ENCODE measurements at regions not wholly inside any gene's neighbourhood (a gene's known extent, or its start where the extent isn't known, plus 50 kb on each side); places are given as distances from the start of the nearest gene placed in this dataset.

DNA sequence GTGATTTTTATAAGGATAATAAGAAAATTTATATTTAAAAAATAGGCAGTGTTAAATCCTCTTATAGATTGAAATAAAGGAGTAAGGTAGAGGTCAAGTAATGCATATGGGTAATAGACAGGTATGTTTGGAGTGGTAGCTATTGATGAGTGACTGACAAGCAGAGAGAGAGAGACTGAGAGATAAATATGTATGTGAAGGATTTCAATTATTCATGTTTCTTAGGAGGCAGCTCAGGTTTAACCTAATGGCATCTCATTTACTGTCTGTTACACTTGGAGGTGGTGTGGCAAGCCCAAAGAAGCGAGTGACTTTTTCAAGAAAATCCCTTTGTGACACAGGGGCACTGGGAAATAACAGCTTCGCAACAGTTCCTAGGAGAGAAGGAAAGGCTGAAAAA lies 120.2 kb downstream of the KIF2B start:
- Mint-ChIP-seq H3K27ac (no peak overlapping the region), H3K9me3 (peaks cover 6% of the 10 kb centered on the region), H3K4me1 (no peaks in the 10 kb centered on the region), H3K36me3 (ENCODE audit: low read depth) (no peaks in the 10 kb centered on the region), H3K27me3 (no peaks in the 10 kb centered on the region), H3K4me3 (no peak overlapping the region)
- no peak for DNase-seq
- ChIA-PET POLR2A (no interaction called here), CTCF (no interaction called here)

DNA sequence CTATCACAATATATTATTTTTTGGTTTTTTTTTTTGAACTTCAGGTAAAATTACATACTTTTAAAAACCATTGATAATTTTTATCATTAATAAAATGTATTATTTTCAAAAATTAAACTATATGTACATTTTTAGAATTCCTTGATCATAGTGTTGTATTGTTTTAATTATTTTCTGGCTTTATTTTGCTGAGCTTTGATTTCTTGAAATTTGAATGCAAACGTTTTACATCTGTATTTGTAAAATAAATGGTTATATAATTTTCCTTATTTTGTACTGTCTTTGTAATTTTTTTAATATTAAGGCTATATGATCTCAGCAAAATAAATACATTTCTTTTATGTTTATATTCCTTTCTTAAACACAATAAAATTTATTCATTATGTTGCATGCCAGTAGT lies 125.6 kb downstream of the KIF2B start:
- no peak overlapping the region for H3K4me3 Mint-ChIP-seq
- ChIA-PET CTCF (no interaction called here), POLR2A (no interaction called here)
- no peak overlapping the region for H3K27ac Mint-ChIP-seq
- H3K36me3 Mint-ChIP-seq (ENCODE audit: low read depth): no peaks in the 10 kb centered on the region
- peaks cover 22% of the 10 kb centered on the region for H3K9me3 Mint-ChIP-seq
- H3K27me3 Mint-ChIP-seq: no peaks in the 10 kb centered on the region
- no peak for DNase-seq
- no peaks in the 10 kb centered on the region for H3K4me1 Mint-ChIP-seq

DNA sequence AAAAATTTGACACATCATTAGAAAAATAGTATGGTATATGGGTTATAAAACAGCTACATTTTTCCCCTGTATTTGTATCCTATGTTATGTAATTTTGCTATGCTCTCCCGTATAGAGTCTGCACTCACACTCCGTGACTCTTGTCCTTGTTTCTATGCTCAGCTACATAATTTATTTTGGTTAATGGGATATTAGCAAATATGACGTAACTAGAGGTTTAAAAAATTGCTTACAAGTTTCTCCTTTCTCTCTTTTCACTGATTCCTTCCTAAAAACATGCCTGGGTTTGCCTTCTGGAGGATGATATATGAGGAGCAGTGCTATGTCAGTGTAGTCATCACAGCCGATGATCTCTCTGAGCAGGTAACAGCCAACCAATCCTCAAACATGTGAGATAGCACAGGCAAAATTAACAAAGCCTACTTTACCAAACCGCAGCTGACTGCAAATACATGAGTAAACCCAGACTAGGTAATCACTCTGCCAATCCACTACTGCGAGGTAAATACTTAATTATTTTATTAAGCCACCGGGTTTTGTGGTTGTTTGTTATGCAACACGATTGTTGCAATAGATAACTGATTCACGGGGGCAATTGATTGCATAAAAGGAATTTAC lies 126.9 kb downstream of the KIF2B start:
- Mint-ChIP-seq H3K9me3 (peaks cover 29% of the 10 kb centered on the region), H3K36me3 (ENCODE audit: low read depth) (no peaks in the 10 kb centered on the region), H3K4me1 (no peaks in the 10 kb centered on the region), H3K27ac (no peak overlapping the region), H3K4me3 (no peak overlapping the region), H3K27me3 (no peaks in the 10 kb centered on the region)
- DNase-seq: no peak
- CTCF ChIA-PET: no interaction called here
- POLR2A ChIA-PET: no interaction called here

DNA sequence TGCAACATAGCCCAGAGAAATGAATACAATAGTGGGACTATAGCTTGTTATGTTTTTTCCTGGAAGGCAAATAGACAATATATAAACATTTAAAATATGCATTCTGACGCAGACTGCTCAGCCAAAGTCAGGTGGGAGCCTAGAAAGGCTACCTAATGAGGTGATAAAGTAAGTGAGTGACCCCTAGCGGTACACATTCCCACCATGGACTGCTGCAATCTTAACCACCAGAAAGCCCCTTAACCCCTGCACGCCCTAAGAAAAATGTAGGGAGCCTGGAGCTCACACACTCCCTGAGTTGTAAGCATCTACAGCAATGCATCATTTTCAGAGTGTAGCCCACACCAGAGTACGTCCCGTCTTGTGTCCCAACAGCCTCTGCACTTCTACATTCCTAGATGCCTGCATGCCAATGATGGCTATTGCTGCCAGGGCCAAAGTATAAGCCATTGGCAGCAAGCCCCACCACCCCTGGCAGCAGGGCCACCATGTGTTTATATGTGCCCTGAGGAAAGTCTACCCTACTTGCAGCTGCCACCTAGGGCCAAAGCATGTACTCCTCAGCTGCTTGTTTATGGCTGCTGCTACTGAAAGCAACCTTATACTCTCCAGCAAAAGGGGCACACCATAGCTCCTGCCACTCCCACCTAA lies 127.6 kb downstream of the KIF2B start:
- CTCF ChIA-PET: no interaction called here
- H3K9me3 Mint-ChIP-seq: peaks cover 29% of the 10 kb centered on the region
- H3K27ac Mint-ChIP-seq: no peak overlapping the region
- POLR2A ChIA-PET: no interaction called here
- H3K4me1 Mint-ChIP-seq: no peaks in the 10 kb centered on the region
- H3K27me3 Mint-ChIP-seq: no peaks in the 10 kb centered on the region
- DNase-seq: no peak
- no peaks in the 10 kb centered on the region for H3K36me3 Mint-ChIP-seq (ENCODE audit: low read depth)
- H3K4me3 Mint-ChIP-seq: no peak overlapping the region

DNA sequence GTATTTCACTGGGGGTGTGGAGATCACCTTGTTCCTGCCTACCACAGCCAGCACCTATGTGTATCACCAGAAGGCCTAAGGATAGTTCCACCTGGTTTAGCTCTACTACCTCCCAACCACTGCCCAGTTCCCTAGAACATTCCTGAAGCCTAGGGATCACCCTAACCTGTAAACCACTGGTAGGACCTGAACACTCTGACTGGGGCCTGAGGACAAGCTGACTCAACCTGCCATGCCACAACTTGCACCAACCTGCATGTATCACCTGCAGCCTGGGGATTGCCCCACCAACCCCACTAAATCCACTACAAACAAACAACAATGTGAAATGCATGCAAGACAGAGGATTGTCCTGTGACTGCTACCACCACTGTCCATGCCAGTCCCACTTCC lies 128.1 kb downstream of the KIF2B start:
- no peak for DNase-seq
- H3K36me3 Mint-ChIP-seq (ENCODE audit: low read depth): no peaks in the 10 kb centered on the region
- ChIA-PET POLR2A (no interaction called here), CTCF (no interaction called here)
- H3K9me3 Mint-ChIP-seq: peaks cover 33% of the 10 kb centered on the region
- H3K4me3 Mint-ChIP-seq: no peak overlapping the region
- no peaks in the 10 kb centered on the region for H3K4me1 Mint-ChIP-seq
- H3K27me3 Mint-ChIP-seq: no peaks in the 10 kb centered on the region
- no peak overlapping the region for H3K27ac Mint-ChIP-seq

DNA sequence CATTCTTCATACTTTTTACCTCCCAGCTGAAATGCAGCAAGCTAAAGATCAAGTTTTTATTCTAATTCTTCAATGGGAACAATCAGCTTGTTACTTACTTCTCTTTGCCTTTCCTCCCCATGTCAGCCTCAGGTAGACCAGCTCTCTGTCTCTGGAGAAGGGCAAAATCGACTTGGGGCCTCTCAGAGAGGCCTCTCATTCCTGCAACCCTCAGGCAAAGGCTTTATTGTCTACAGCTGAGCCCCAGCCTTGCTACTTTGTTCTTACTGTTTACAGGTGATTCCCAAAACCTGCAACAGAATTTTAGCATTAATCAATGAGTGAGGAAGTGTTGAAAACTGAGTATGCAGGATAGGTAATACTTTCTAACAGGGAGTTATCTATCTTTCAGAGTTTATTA lies 148.6 kb downstream of the KIF2B start:
- no peak overlapping the region for H3K4me3 Mint-ChIP-seq
- H3K27me3 Mint-ChIP-seq: no peaks in the 10 kb centered on the region
- CTCF ChIA-PET: no interaction called here
- POLR2A ChIA-PET: no interaction called here
- H3K36me3 Mint-ChIP-seq (ENCODE audit: low read depth): no peaks in the 10 kb centered on the region
- no peak for DNase-seq
- no peaks in the 10 kb centered on the region for H3K4me1 Mint-ChIP-seq
- peaks cover 15% of the 10 kb centered on the region for H3K9me3 Mint-ChIP-seq
- no peak overlapping the region for H3K27ac Mint-ChIP-seq

DNA sequence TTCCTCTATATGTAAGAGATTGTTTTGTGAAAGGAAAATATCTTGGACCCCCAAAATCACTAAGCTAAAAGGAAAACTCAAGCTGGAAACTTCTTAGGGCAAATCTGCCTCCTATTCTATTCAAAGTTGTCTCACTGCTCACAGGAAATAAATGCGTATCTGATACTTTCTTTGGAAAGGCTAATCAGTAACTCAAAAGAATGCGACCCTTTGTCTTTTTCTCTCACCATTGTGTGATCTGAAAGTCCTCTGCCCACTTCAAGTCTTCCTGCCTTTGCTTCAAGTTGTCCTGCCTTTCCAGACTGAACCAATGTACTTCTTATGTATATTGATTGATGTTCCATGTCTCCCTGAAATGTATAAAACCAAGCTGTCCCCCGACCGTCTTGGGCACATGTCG lies 157.3 kb downstream of the KIF2B start:
- peaks cover 11% of the 10 kb centered on the region for H3K9me3 Mint-ChIP-seq
- no peaks in the 10 kb centered on the region for H3K4me1 Mint-ChIP-seq
- no peaks in the 10 kb centered on the region for H3K36me3 Mint-ChIP-seq (ENCODE audit: low read depth)
- no peaks in the 10 kb centered on the region for H3K27me3 Mint-ChIP-seq
- POLR2A ChIA-PET: no interaction called here
- H3K4me3 Mint-ChIP-seq: no peak overlapping the region
- CTCF ChIA-PET: no interaction called here
- no peak overlapping the region for H3K27ac Mint-ChIP-seq
- DNase-seq: no peak

DNA sequence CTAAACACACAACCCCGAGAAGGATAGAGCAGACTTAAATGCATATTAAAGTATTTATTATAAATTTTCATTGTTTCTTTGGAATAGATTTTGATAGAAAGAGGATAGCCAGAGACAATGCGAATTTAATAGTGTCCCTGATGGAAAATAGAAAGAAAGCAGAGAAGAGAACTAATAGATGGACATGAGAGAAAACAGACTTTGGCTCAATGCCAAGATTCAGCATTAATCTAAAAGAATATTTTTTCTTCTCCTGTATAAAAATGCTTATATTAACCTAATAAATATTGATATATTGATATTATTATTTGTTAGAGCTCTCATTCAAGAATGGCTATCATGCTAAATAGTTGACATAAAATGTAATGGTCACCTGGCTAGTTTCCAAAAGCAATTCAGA lies 173.4 kb downstream of the KIF2B start:
- ChIA-PET CTCF (no interaction called here), POLR2A (no interaction called here)
- H3K9me3 Mint-ChIP-seq: peaks cover 18% of the 10 kb centered on the region
- H3K4me3 Mint-ChIP-seq: no peak overlapping the region
- DNase-seq: no peak
- H3K36me3 Mint-ChIP-seq (ENCODE audit: low read depth): no peaks in the 10 kb centered on the region
- H3K4me1 Mint-ChIP-seq: no peaks in the 10 kb centered on the region
- no peaks in the 10 kb centered on the region for H3K27me3 Mint-ChIP-seq
- no peak overlapping the region for H3K27ac Mint-ChIP-seq

DNA sequence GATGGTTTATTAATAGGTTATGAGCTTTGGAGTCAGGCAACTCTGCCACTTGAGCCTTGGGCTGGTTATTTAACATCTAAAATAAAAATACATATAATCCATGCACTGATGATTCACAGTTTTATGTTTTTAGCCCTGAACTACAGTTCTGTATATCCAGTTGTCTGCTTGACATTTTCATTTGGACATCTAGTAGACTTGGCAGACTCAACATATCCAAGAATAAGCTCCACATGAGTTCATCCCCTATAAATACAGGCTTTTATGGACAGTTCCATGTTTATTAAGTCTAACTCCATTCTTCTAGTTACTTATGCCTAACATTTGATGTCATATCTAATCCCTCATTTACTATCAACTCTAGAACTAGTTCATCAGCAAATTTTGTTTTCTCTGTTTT lies 174.2 kb downstream of the KIF2B start:
- H3K27me3 Mint-ChIP-seq: no peaks in the 10 kb centered on the region
- CTCF ChIA-PET: no interaction called here
- H3K4me1 Mint-ChIP-seq: no peaks in the 10 kb centered on the region
- no peak for DNase-seq
- no peak overlapping the region for H3K27ac Mint-ChIP-seq
- H3K36me3 Mint-ChIP-seq (ENCODE audit: low read depth): no peaks in the 10 kb centered on the region
- peaks cover 17% of the 10 kb centered on the region for H3K9me3 Mint-ChIP-seq
- H3K4me3 Mint-ChIP-seq: no peak overlapping the region
- POLR2A ChIA-PET: no interaction called here

DNA sequence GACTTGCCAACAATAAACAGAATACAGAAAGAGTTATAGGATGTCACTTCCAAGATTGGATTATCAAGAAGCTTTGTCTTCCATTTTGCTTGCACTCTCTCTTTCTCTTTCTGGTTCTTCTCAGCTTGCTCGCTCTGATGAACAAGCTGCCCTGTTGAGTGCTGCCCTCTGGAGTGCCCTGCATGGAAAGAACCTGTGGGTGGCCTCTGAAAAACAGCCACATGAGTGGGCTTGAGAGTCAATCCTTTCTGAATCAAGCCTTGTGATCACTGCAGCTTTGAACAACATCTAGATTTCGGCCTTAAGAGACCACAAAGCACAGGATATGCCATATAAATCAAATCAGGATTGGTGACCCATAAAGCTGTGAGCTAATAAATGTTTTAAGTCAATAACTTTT lies 185.1 kb downstream of the KIF2B start:
- no peak overlapping the region for H3K4me3 Mint-ChIP-seq
- H3K36me3 Mint-ChIP-seq (ENCODE audit: low read depth): no peaks in the 10 kb centered on the region
- DNase-seq: no peak
- no peaks in the 10 kb centered on the region for H3K27me3 Mint-ChIP-seq
- ChIA-PET POLR2A (no interaction called here), CTCF (no interaction called here)
- H3K4me1 Mint-ChIP-seq: no peaks in the 10 kb centered on the region
- no peak overlapping the region for H3K27ac Mint-ChIP-seq
- H3K9me3 Mint-ChIP-seq: peaks cover 10% of the 10 kb centered on the region

DNA sequence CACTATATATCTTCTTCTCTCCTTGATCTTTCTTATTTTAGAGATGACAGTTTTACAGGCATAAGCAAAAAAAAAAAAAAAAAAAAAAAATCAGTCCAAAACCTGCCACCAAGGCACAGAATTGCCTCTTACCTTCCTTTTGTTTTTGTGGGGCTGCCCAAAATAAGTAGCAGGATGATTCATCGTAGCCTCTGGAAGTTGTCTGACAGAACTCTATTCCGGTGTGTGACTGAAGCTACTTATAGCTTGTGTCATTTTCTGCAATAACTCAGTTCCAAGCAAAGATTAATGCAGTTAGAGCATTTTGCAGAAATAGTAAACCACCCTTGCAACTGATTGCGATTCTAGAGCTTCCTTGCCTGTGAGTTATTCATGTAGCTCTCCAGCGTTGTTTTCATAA lies 186.8 kb downstream of the KIF2B start:
- H3K4me3 Mint-ChIP-seq: no peak overlapping the region

DNA sequence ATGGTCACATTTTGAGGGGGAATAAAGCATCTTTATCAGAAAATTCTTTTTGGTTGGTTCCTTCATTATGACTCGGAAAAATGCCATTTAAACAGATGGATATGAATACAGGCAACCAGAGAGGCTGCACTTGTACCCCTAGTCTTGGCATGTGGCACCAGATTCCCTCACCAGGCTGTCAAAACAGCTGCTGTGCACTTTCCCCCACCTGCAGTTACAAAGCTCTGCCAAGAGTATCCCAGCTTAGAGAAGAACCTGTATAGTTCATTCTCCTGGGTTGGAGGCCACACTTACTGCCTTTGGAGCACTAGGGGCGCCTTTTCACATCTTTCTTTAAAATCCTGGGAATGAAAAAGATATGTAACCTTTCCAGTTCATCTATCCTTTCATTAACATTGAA lies 190.3 kb downstream of the KIF2B start:
- Mint-ChIP-seq H3K9me3 (peaks cover 6% of the 10 kb centered on the region), H3K27ac (no peak overlapping the region), H3K36me3 (ENCODE audit: low read depth) (no peaks in the 10 kb centered on the region), H3K27me3 (no peaks in the 10 kb centered on the region), H3K4me3 (no peak overlapping the region), H3K4me1 (no peaks in the 10 kb centered on the region)
- POLR2A ChIA-PET: no interaction called here
- no peak for DNase-seq
- CTCF ChIA-PET: no interaction called here

More for the DNA sequence above, 186.8 kb downstream of the KIF2B start:
- ChIA-PET CTCF (no interaction called here), POLR2A (no interaction called here)
- H3K36me3 Mint-ChIP-seq (ENCODE audit: low read depth): no peaks in the 10 kb centered on the region
- no peaks in the 10 kb centered on the region for H3K27me3 Mint-ChIP-seq
- peaks cover 10% of the 10 kb centered on the region for H3K9me3 Mint-ChIP-seq
- DNase-seq: no peak
- no peak overlapping the region for H3K27ac Mint-ChIP-seq
- no peaks in the 10 kb centered on the region for H3K4me1 Mint-ChIP-seq

DNA sequence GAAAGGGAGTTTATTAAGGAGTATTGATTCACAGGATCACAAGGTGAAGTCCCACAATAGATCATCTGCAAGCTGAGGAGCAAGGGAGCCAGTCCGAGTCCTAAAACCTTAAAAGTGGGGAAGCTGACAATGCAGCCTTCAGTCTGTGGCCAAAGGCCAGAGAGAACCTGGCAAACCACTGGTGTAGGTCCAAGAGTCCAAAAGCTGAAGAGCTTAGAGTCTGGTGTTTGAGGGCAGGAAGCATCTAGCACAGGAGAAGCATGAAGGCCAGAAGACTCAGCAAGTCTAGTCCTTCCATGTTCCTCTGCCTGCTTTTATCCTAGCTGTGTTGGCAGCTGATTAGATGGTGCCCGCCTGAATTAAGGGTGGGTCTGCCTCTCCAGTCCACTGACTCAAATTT lies 193.0 kb downstream of the KIF2B start:
- CTCF ChIA-PET: no interaction called here
- DNase-seq: no peak
- POLR2A ChIA-PET: no interaction called here
- H3K9me3 Mint-ChIP-seq: peaks cover 8% of the 10 kb centered on the region
- H3K27me3 Mint-ChIP-seq: no peaks in the 10 kb centered on the region
- H3K27ac Mint-ChIP-seq: no peak overlapping the region
- no peaks in the 10 kb centered on the region for H3K4me1 Mint-ChIP-seq
- H3K4me3 Mint-ChIP-seq: no peak overlapping the region
- H3K36me3 Mint-ChIP-seq (ENCODE audit: low read depth): no peaks in the 10 kb centered on the region

DNA sequence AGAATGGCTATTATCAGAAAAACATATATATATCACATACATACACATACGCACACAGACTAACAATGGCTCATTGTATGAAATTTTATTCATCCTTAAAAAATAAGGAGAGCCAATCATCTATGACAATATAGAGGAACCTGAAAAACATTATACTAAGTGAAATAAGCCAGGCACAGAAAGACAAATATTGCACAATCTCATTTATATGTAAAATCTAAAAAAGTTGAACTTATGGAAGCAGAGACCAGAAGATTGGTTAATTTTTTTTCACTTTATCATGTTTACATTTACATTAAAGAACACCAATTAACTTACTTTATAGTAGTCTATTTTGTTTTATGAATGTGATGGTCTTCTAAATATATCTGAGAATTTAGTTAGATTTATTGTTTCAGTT lies 198.7 kb downstream of the KIF2B start:
- no peaks in the 10 kb centered on the region for H3K4me1 Mint-ChIP-seq
- no peak for DNase-seq
- H3K4me3 Mint-ChIP-seq: no peak overlapping the region
- CTCF ChIA-PET: no interaction called here
- no peak overlapping the region for H3K27ac Mint-ChIP-seq
- POLR2A ChIA-PET: no interaction called here
- H3K27me3 Mint-ChIP-seq: no peaks in the 10 kb centered on the region
- H3K9me3 Mint-ChIP-seq: peaks cover 5% of the 10 kb centered on the region
- no peaks in the 10 kb centered on the region for H3K36me3 Mint-ChIP-seq (ENCODE audit: low read depth)

Data from activated CD4-positive, alpha-beta memory T cell treated with anti-CD3 and anti-CD28 coated beads, Interleukin-2, amount 10 ng/mL, durations not matched to agents 7 days and 5 days (primary cell).